HG02970 (cell line): ENCODE measurements at regions not wholly inside any gene's neighbourhood (a gene's known extent, or its start where the extent isn't known, plus 50 kb on each side); places are given as distances from the start of the nearest gene placed in this dataset.

Source experiments
- ATAC-seq: cut with Tn5 transposase; IDR thresholded peaks from one replicate; pipeline ENCODE4 v1.9.1; 2021; ENCODE audit warnings: mild to moderate bottlenecking, moderate library complexity, moderate number of reproducible peaks; ENCODE audit not compliant: unreplicated experiment, low FRiP score

GRCh38 chr12:86914721-86915120 lies 658.5 kb upstream of the MGAT4C start:
- ATAC-seq, result no peak

- no peak for ATAC-seq
Measured at GRCh38 chr12:86911973-86912372, 655.8 kb upstream of the MGAT4C start.

GRCh38 chr12:86903159-86903558 lies 647.0 kb upstream of the MGAT4C start:
- ATAC-seq, result no peak

- no peak for ATAC-seq
Measured at GRCh38 chr12:86860776-86861175, 604.6 kb upstream of the MGAT4C start.

- ATAC-seq, result no peak
Measured at GRCh38 chr12:86852451-86852850, 596.3 kb upstream of the MGAT4C start.

GRCh38 chr12:86838711-86839110 lies 582.5 kb upstream of the MGAT4C start:
- no peak for ATAC-seq

GRCh38 chr12:86838260-86838659 lies 582.1 kb upstream of the MGAT4C start:
- no peak for ATAC-seq

- no peak for ATAC-seq
Measured at GRCh38 chr12:86837246-86837645, 581.1 kb upstream of the MGAT4C start.

- ATAC-seq, result no peak
Measured at GRCh38 chr12:86834217-86834616, 578.0 kb upstream of the MGAT4C start.

- no peak for ATAC-seq
Measured at GRCh38 chr12:86827409-86827808, 571.2 kb upstream of the MGAT4C start.

GRCh38 chr12:86826051-86826450 lies 569.9 kb upstream of the MGAT4C start:
- ATAC-seq, result no peak

- no peak for ATAC-seq
Measured at GRCh38 chr12:86801439-86801838, 545.2 kb upstream of the MGAT4C start.

- ATAC-seq, result no peak
Measured at GRCh38 chr12:86799616-86800015, 543.4 kb upstream of the MGAT4C start.

- no peak for ATAC-seq
Measured at GRCh38 chr12:86796550-86796949, 540.4 kb upstream of the MGAT4C start.

GRCh38 chr12:86788661-86789060 lies 532.5 kb upstream of the MGAT4C start:
- no peak for ATAC-seq

- ATAC-seq, result no peak
Measured at GRCh38 chr12:86787419-86787818, 531.2 kb upstream of the MGAT4C start.

- ATAC-seq, result no peak
Measured at GRCh38 chr12:86777325-86777724, 521.1 kb upstream of the MGAT4C start.

GRCh38 chr12:86774841-86775388 lies 518.7 kb upstream of the MGAT4C start:
- no peak for ATAC-seq

GRCh38 chr12:86772696-86773095 lies 516.5 kb upstream of the MGAT4C start:
- ATAC-seq, result no peak

- no peak for ATAC-seq
Measured at GRCh38 chr12:86770871-86771270, 514.7 kb upstream of the MGAT4C start.

GRCh38 chr12:86748894-86749293 lies 492.7 kb upstream of the MGAT4C start:
- ATAC-seq, result no peak

GRCh38 chr12:86744547-86745212 lies 488.5 kb upstream of the MGAT4C start:
- no peak for ATAC-seq
